Muscle layer of duodenum (tissue), 2 donors: ENCODE measurements at regions not wholly inside any gene's neighbourhood (a gene's known extent, or its start where the extent isn't known, plus 50 kb on each side); places are given as distances from the start of the nearest gene placed in this dataset.

Experiments
- H3K27ac ChIP-seq: one replicate; pipeline ENCODE4 v1.7.0; 2013; ENCODE audit warnings: mild to moderate bottlenecking, low read length
- H3K27me3 ChIP-seq: one replicate; pipeline ENCODE4 v1.7.0; 2013; ENCODE audit warnings: low read depth, mild to moderate bottlenecking, control low read depth, low read length
- H3K36me3 ChIP-seq, 2 donors: one replicate each; pipeline ENCODE4 v1.7.0; 2013; ENCODE audit warnings: low read length in 2 of 2, control low read depth in 1 of 2, mild to moderate bottlenecking in 1 of 2; ENCODE audit not compliant: insufficient read depth in 2 of 2, control insufficient read depth in 1 of 2
- H3K4me1 ChIP-seq, 2 donors: one replicate each; pipeline ENCODE4 v1.7.0; 2013; ENCODE audit warnings: low read length in 2 of 2, mild to moderate bottlenecking in 2 of 2, control low read depth in 1 of 2, moderate library complexity in 1 of 2; ENCODE audit not compliant: insufficient read depth in 2 of 2, control insufficient read depth in 1 of 2
- H3K4me3 ChIP-seq, 2 donors: one replicate each; pipeline ENCODE4 v1.7.0; 2013; ENCODE audit warnings: low read length in 2 of 2, low read depth in 1 of 2, mild to moderate bottlenecking in 1 of 2
- H3K9me3 ChIP-seq, 2 donors: one replicate each; pipeline ENCODE4 v1.7.0; 2013; ENCODE audit warnings: low read length in 2 of 2, control low read depth in 1 of 2, mild to moderate bottlenecking in 1 of 2; ENCODE audit not compliant: control insufficient read depth in 1 of 2
- donor health status: healthy.

- H3K4me1 ChIP-seq, result peaks cover 6 to 14% of the 10 kb centered on the region in 2 donors
- no peaks in the 10 kb centered on the region for H3K27me3 ChIP-seq
- no peak overlapping the region for H3K4me3 ChIP-seq
- no peaks in the 10 kb centered on the region for H3K36me3 ChIP-seq
- no peak overlapping the region for H3K27ac ChIP-seq
- H3K9me3 ChIP-seq, result no peaks in the 10 kb centered on the region
These were observed 338.8 kb upstream of the DDHD1 start for GRCh38 chr14:53491884-53492277.

- H3K27me3 ChIP-seq, result no peaks in the 10 kb centered on the region
- peaks cover 6 to 14% of the 10 kb centered on the region in 2 donors for H3K4me1 ChIP-seq
- no peak overlapping the region for H3K27ac ChIP-seq
- H3K36me3 ChIP-seq, result no peaks in the 10 kb centered on the region
- H3K4me3 ChIP-seq, result no peak overlapping the region
- no peaks in the 10 kb centered on the region for H3K9me3 ChIP-seq
These were observed 338.2 kb upstream of the DDHD1 start for GRCh38 chr14:53491256-53491883.

GRCh38 chr14:53478174-53478573, 325.1 kb upstream of the DDHD1 start:
- H3K4me1 ChIP-seq, result no peaks in the 10 kb centered on the region
- H3K27me3 ChIP-seq, result no peaks in the 10 kb centered on the region
- peaks cover 0 to 4% of the 10 kb centered on the region in 2 donors for H3K9me3 ChIP-seq
- H3K27ac ChIP-seq, result no peak overlapping the region
- H3K4me3 ChIP-seq, result no peak overlapping the region
- H3K36me3 ChIP-seq, result no peaks in the 10 kb centered on the region

GRCh38 chr14:53473480-53473879, 320.4 kb upstream of the DDHD1 start:
- no peaks in the 10 kb centered on the region for H3K9me3 ChIP-seq
- H3K27ac ChIP-seq, result no peak overlapping the region
- H3K36me3 ChIP-seq, result no peaks in the 10 kb centered on the region
- no peaks in the 10 kb centered on the region for H3K27me3 ChIP-seq
- no peak overlapping the region for H3K4me3 ChIP-seq
- peaks cover 0 to 8% of the 10 kb centered on the region in 2 donors for H3K4me1 ChIP-seq

GRCh38 chr14:53472306-53472705, 319.2 kb upstream of the DDHD1 start:
- H3K27me3 ChIP-seq, result no peaks in the 10 kb centered on the region
- no peak overlapping the region for H3K27ac ChIP-seq
- H3K4me3 ChIP-seq, result no peak overlapping the region
- H3K9me3 ChIP-seq, result no peaks in the 10 kb centered on the region
- H3K4me1 ChIP-seq, result peaks cover 0 to 8% of the 10 kb centered on the region in 2 donors
- no peaks in the 10 kb centered on the region for H3K36me3 ChIP-seq

GRCh38 chr14:53470351-53471043, 317.4 kb upstream of the DDHD1 start:
- Histone ChIP-seq H3K9me3 (no peaks in the 10 kb centered on the region), H3K27ac (no peak overlapping the region), H3K36me3 (no peaks in the 10 kb centered on the region), H3K27me3 (no peaks in the 10 kb centered on the region), H3K4me1 (peaks cover 0 to 8% of the 10 kb centered on the region in 2 donors), H3K4me3 (no peak overlapping the region)

- Histone ChIP-seq H3K36me3 (no peaks in the 10 kb centered on the region), H3K27ac (no peak overlapping the region), H3K27me3 (no peaks in the 10 kb centered on the region), H3K9me3 (no peaks in the 10 kb centered on the region), H3K4me3 (no peak overlapping the region), H3K4me1 (peaks cover 0 to 8% of the 10 kb centered on the region in 2 donors)
These were observed 315.8 kb upstream of the DDHD1 start for GRCh38 chr14:53468876-53469275.

GRCh38 chr14:53464376-53464775, 311.3 kb upstream of the DDHD1 start:
- Histone ChIP-seq H3K4me3 (no peak overlapping the region), H3K27me3 (no peaks in the 10 kb centered on the region), H3K27ac (no peak overlapping the region), H3K9me3 (no peaks in the 10 kb centered on the region), H3K36me3 (no peaks in the 10 kb centered on the region), H3K4me1 (no peaks in the 10 kb centered on the region)

GRCh38 chr14:53462931-53463778, 310.0 kb upstream of the DDHD1 start:
- H3K27ac ChIP-seq, result no peak overlapping the region

GRCh38 chr14:53461858-53462257, 308.7 kb upstream of the DDHD1 start:
- Histone ChIP-seq H3K27me3 (no peaks in the 10 kb centered on the region), H3K4me3 (no peak overlapping the region), H3K9me3 (no peaks in the 10 kb centered on the region), H3K36me3 (no peaks in the 10 kb centered on the region), H3K27ac (no peak overlapping the region), H3K4me1 (no peaks in the 10 kb centered on the region)

More at GRCh38 chr14:53462931-53463778, 310.0 kb upstream of the DDHD1 start:
- no peak overlapping the region for H3K4me3 ChIP-seq
- no peaks in the 10 kb centered on the region for H3K4me1 ChIP-seq
- no peaks in the 10 kb centered on the region for H3K9me3 ChIP-seq
- H3K36me3 ChIP-seq, result no peaks in the 10 kb centered on the region
- no peaks in the 10 kb centered on the region for H3K27me3 ChIP-seq

GRCh38 chr14:53460544-53460943, 307.4 kb upstream of the DDHD1 start:
- Histone ChIP-seq H3K36me3 (no peaks in the 10 kb centered on the region), H3K9me3 (no peaks in the 10 kb centered on the region), H3K27ac (no peak overlapping the region), H3K27me3 (no peaks in the 10 kb centered on the region), H3K4me3 (no peak overlapping the region), H3K4me1 (no peaks in the 10 kb centered on the region)
